Smooth muscle cell of the brain vasculature (primary cell): ENCODE measurements at regions not wholly inside any gene's neighbourhood (a gene's known extent, or its start where the extent isn't known, plus 50 kb on each side); places are given as distances from the start of the nearest gene placed in this dataset.
A peak's percentile ranks its signal among the peaks of the same experiment; 100 is the strongest.

Experiments
- DNase-seq: peaks from one replicate; pipeline ENCODE4 v3.0.0-alpha.2; 2012; ENCODE audit warnings: low read depth, low spot score

DNA sequence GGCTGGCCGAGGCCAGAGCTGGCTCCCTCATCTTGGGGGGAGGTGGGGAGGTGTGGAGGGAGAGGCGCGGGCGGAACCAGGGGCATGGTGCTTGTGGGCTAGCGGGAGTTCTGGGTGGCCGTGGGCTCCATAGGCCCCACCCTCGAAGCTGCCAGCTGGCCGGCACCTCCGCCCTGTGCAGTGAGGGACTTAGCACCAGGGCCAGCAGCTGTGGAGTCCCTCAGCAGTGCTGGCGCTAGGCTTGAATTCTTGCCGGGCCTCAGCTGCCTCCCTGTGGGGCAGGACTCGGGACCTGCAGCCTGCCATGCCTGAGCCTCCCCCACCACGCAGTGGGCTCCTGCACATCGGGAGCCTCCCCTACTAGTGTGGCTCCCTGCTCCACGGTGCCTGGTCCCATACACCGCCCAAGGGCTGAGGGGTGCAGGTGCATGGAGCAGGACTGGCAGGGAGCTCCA lies 603.3 kb downstream of the PCDH18 start:
- no peak for DNase-seq

DNA sequence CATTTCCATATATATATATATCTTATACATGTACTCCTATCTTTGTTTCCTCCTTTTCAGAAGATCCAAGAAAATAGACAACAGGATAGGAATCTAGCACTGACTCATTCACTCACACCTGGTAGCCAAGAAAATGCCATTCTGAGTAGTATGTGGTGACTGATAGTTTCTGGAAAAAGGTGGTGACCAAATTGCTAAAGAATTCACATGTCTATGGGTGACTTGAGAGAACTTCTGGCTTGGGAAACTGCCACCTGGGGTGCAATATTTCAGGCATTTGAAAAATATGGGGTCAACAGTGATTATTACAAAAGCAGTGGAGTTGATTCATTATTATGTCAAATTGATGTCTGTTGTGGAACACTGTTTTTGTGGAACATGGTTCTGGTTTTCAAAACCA lies 605.1 kb downstream of the PCDH18 start:
- no peak for DNase-seq

DNA sequence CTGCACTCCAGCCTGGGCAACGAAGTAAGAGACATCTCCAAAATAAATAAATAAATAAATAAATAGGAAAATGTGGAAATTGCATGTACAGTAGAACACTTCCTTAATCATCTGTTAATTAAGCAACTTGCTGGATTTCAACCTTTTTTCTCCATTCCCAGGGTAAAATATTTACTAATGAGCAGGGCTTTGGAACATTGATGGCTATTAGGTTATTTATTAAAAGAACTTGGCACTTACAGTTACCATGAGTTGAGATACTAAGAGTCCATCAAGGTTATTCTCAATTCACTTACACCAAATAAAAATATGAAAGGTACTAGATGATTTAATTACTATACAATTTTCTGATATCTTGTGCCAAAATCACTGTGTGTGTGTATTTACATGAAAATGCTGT lies 607.1 kb downstream of the PCDH18 start:
- no peak for DNase-seq

DNA sequence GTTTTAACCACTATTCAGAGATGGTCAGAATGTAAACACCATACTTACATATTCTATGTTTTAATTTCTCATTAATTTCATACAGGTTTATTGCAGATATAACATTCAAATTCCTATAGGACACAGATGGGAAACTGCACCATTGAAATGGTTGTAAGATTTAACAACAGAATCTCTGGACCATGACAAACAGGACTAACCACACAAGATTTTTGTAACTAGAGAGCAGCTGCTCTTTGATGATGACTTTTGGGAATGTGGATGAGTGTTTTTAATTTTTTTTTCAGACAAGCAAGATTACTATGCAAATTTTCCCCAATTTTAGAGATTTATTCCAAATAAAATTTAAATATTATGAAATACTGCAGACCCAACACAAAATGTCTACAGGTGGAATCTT lies 610.2 kb downstream of the PCDH18 start:
- no peak for DNase-seq

DNA sequence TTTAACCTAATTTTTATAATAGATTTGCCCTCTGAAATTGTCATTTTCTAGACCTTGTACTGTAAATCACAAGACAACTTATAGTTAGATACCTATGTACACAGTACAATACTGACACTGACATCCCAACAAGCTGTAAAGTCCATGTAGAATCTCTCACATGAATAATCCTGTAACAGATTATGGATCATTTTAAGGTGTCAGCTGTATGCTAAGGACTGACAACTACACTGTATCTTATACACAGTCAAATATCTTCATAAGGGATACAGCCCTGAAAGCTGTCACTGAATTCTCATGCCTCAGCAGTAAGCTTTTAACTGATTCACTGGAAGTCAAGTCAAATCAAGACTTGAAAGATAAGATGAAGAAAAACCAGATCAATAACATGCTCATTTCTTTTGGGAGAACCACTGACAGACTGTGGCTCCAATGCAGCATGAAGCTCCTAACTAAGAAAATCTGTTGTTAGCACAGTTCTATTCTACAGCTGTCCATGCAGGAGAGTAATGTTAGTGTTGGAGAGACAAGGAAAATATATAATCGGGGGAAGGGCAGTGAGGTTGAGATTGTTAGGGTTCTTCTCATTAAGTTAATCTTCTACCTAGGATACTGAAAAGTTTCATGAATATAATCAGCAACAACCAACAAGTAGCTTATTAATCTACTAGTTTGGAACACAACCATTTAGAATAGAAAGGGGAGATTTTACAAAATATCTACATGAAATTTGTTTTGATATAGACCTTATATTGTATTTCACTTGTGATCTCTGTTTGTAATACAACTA lies 612.0 kb downstream of the PCDH18 start:
- no peak for DNase-seq

DNA sequence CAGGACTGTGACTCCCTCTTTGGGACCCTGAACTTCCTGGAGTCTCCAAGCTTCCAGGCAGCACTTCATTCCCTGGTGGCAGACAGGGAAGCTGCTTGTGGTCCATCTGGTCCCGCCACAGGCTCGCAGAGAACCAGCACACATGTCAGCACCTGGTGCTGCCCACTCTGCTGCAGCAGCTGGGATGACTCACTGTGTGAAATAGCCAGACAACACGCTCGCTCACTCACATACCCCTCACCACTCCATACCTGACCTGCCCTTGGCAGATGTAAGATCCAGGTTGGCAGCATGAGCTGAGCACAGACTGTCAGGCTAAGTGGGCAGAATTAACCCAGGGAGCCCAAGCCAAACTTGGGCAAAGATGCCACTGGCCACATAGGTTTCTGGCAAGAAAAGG lies 613.5 kb downstream of the PCDH18 start:
- DNase-seq: no peak

DNA sequence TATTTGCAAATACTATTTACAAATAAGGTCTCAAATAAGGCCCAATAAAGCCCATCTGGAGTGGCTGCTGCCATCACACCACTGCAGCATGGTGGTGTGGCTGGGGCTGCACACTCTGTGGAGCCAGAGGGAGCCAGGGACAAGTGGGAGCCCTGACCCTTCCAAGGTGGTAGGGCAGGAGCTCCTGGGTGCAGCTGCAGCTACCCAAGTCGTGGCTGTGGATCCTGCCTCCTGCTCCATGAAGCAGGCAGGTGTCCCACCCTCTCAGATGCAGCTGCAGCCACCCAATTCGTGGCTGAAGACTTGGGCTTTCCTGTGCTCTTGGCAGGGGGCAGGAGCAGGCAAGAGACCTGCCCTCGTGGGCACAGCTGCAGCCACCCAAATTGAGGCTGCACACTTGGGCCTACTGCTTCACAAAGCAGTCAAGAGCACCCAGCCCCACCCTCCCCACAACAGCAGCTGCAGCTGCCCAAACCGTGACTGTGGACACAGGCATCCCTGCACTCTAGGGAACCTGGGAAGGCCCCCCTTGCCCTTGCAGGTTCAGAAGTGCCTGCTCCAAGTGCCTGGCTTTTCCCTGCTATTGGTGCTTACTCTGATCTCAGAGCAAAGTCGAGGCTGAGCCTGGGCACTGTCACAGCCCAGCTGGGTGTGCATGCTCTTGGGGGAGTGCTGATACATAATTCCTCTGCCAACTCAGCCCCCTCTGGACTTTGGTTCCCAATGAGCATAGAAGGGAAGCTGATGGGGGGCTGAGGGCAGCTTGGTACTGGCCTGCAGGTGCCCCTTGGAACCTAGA lies 614.8 kb downstream of the PCDH18 start:
- DNase-seq: no peak

DNA sequence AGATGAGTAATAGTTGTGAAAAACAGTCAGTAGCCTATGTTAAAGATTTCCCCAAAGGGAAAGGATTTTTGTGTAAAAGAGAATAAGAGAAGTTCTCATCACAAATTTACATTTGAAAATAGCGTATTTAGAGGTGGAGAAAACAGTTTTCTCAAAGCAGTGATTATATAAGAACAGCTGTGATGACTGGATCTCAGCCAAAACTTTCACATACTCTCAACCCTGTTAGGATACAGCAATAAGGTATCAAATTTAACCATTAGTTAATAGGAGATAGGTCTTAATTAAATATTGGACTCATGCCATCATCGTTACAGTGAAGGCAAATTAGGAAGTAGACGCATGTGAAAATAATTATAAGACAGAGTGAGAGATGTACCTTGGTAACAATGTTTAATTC lies 622.7 kb downstream of the PCDH18 start:
- DNase-seq: no peak

DNA sequence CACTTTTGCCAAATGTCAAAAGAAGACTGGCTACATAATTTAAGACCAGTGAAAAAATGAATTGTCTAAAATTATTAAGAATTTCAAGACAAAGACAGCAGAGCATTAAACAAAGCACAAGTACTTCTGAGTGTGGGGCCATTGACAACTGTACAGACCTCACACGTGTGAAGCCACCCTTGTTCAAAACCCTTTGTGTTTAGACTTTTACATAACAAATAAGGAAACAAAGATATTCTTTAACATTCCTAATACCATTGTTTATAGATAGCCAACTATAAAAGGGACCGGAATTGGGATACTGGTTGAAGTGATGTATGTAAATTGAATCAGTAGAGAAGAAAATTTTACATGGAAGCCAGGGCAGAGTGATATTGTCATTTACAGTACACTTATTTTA lies 624.2 kb downstream of the PCDH18 start:
- DNase-seq: no peak

DNA sequence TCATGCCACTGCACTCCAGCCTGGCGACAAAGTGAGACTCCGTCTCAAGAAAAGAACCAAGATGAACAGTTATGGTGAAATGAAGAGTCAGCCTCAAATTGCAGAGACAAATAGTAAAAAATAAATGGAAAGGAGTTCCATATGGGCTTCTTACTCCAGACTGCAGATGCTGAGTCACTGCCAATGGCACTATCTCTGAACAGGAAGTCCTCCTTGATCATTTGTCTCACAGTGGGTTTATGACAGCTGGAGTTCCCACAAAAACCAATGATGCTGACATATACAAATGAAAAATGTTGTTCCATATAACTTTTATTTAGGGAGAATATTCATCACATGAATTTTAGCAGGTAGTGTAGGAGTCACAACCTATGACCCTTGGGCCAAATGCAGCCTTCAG lies 631.6 kb downstream of the PCDH18 start:
- DNase-seq: no peak

DNA sequence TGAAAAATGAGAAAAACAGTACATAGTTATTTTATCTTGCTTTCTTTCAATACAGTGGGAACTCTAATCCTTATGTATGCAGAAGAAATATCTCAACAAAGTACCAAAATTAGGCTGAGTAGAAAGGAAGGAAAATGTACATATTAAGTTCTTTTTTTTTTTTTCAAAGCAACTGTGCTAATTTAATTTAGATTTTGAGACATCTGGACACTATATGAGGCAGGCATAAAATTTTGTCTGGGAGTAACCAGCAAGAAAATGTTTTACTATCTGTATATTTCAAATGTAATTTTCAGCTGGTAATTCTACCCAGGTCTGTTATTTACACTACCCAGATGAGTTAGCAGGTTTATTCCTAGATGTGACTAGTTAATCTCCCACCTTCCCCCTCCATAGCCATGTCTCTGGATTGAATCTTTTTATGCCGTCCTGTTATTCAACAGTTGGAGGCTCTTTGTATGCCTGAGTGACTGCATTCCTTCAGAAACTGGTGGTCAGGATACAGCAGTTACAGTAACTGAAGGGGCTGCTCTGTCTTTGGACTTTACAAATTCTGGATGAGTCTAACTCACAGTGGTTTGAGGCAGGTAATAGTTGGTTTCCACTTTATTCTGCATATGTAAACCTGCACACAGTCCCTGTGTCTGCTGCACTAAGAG lies 633.6 kb downstream of the PCDH18 start:
- no peak for DNase-seq

DNA sequence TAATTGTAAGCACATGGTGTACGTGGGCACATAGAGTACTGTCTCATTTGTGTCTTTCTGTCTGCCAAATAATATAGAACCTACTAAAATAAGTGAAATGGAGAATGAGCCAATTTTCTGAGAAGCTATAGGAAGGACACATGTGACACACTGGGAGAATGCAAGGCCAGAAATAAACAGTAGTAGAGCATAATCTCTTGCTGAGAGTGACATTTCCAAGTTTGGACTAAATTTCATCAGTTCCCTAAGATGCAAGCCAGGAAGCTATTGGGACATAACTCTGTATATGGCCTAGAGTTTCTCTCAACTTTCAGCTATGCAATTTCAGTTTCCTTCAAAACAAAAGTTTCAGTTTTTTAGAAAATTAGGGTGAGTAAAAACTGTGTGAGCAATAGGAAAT lies 638.7 kb downstream of the PCDH18 start:
- no peak for DNase-seq

DNA sequence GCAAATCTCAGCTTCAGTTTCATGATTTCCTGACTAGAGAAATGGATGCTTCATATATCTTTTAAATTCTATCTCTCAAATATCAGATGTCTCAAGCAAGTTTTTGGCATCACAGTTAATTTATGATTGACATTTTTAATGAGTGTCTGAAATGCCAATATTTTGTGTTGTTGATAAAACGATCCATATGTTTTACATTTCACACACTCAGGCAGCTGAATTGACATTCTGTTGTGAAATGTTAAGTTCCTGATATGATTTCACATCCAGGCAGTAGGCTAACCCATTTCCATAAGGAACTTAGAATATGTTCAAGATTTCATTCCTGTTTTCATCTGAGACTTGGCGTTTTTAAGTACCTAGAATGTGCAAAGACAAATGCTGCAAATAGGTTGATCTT lies 650.6 kb downstream of the PCDH18 start:
- no peak for DNase-seq

DNA sequence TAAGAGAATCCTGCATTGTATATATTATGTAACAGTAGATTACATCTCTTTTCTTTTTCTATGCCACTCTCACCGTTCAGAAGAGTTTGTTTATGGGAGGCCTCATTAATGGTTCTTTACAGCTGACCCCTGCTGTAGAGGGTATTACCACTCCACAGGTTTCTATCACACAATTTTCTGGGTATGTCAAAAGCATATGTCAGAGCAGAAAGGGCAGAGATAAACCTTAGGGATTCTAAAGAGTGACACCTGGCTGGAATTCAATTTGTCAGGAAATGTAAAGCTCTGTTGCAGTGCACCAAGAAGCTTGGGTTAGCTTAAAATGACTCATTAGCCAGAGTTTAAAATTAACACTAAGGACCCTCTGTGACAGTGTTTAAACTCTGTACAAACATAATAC lies 658.7 kb downstream of the PCDH18 start:
- DNase-seq: no peak

DNA sequence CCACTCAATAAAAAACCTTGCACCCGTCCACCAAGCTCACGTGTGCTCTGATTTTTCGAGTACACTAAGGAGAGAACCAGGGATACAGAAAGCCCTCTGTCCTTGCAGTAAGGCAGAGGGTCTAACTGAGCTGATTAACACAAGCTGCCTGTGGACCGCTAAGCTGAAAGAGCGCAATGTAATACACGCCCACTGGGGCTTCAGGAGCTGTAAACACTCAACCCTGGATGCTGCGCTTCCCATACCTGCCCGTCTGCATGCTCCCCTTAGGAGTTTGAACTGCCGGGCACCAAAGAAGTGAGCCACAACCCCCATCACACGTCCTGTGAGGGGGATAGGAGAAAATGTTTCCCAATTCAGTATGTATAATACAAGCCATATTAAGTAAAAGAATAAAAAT lies 664.8 kb downstream of the PCDH18 start:
- no peak for DNase-seq

DNA sequence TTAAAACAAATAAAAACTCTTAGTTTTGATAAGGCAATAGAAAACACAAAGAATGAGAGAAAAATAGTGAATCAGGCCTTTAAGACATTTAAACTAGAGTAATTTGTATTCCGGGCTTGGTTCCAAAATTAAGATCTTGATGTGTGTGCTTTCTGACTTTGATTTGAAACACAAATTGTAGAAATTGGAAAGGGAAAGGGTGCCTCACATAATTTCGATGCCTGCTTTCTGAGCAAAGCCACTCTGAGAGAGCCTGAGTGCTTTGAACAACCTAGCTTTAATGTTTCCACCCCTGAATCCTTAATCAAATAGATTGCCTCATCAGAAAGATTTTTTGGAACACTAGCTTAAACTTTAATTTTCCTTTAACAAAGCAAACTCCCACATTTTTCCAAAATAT lies 666.8 kb downstream of the PCDH18 start:
- DNase-seq: no peak

DNA sequence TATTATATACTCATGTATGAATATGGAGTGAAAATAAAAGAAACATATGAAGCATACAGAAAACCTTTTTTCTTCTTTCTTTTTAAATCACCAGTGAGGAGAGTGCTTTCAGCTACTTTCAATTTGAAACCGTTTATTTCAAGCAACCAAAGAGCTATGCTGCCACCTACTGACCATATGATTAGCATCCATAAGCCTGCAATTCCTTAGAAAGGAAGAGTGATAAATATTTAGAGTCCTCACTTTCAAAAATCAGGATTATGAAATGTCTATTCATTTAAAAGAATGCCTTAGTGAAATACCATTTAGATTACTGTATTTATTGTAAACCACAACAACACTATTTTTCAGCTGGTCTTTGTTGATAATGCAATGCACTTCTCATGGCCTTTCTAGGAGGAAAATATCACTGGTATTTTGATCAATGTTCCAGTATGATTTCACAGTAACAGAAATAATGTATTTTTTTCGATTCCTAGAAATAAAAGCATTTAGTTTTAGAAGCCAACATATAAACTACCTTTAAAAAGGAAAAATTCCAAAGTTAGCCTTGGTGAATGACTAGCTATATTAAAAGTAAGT lies 667.6 kb downstream of the PCDH18 start:
- peak; percentile 62 for DNase-seq

DNA sequence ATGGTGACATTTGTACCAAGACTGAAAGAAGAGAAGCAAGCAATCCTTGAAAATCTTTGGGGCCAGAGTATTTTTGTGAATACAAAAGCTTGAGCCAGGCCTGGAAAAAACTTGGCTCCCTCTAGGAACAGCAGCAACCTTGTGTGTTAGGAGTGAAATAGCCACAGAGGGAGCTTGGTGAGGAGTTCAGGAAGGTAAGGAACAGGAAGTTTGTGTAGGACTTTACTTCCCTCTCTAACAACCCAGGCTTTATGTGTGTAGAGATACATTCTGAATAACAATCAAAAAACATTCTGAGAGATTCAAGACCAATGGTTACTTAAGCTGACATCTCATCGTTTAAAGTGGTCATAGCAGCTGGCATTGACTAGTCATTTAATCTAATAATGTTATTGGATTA lies 668.5 kb downstream of the PCDH18 start:
- DNase-seq: no peak

DNA sequence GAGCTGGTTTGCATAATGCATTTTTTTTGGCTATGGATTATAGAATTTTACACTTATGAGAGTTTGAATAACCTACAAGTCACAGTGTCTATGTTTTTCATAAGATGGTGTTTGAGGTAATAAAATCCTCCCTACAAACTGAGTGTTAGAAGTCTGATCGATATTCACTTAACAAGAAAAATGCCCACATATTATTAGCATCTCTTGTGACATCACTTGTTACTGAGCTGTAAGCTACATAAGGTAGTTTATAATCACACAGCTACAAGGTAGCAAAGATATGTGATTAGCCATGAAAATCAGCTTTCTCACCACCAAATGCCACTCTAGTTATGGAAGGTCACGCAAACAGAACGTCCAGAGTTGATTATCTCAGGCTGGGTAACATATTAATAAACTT lies 669.6 kb downstream of the PCDH18 start:
- no peak for DNase-seq

DNA sequence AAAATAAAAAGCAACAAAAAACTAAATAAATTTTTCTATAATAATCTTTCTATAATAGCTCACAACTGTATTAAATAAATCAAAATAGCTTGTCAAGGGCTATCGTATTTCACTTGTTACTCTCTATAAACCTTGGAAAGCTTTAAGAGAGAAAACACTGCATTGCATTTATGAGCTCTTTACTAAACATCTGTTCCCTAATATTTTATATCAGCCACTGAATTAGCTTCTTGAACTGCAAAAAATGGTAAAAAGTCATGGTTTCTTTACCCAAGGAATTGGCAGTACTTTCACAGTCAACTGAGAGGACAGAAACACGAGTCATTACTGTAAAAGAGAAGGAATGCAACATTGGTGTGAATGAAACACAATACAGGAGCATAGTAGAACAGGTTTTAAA lies 671.2 kb downstream of the PCDH18 start:
- no peak for DNase-seq

DNA sequence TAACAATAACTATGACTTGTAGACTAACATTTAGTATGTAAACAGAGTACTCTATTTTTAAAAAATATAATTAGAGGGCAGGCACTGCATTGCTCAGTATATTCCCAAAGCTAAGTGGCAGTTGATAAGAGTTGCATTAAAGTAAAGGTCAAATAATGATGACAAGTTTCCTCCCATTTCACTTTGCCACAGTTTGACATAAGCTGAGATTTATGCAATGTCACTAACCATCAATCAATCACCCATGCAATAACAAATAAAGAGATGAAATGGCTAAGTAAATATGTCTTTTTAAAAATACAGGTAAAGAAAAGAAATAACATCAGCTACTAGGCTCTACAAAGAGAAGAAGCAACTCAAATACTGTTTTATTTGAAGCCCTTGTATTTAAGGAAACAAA lies 673.4 kb downstream of the PCDH18 start:
- DNase-seq: no peak

DNA sequence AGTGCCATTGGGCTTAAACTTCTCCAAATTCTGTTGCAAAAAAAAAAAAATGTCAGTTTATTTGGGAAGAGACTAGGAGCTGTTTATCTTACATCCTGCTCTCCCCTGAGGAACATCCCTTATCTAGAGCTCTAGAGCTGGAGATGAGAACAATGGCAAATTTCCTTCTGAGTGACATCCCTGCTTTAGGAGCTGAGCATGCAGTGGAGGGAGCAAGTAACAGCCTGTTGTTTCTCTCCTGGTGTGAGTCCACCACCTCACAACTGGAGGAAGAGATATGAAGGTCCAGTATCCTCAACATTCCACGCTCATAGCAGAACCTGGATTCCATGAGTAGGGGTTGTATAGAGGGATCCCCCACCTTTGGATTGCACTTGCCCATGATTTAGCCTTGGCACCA lies 676.4 kb downstream of the PCDH18 start:
- DNase-seq: no peak
